ENCODE measurements at regions not wholly inside any gene's neighbourhood (a gene's known extent, or its start where the extent isn't known, plus 50 kb on each side); places are given as distances from the start of the nearest gene placed in this dataset.
"Not testable (repeated sequence)": the region's sequence is repeated elsewhere in the genome, so short reads cannot be mapped to it uniquely, and the experiment has no call there.

- no peaks in the 10 kb centered on the region for H3K4me1 ChIP-seq (ENCODE audit: insufficient read depth)
- 34 to 47% methylated on average over 4 of the region's 4 CpGs for WGBS, 2 experiments (ENCODE audit: low coverage in 1 of 2, low lambda C conversion rate in 2 of 2, missing lambda C conversion rate in 2 of 2)
- in situ Hi-C loops (cut with MboI): no loop called here
Observed at GRCh38 chr3:181932039-181932438, 220.3 kb downstream of the SOX2 start.

DNA sequence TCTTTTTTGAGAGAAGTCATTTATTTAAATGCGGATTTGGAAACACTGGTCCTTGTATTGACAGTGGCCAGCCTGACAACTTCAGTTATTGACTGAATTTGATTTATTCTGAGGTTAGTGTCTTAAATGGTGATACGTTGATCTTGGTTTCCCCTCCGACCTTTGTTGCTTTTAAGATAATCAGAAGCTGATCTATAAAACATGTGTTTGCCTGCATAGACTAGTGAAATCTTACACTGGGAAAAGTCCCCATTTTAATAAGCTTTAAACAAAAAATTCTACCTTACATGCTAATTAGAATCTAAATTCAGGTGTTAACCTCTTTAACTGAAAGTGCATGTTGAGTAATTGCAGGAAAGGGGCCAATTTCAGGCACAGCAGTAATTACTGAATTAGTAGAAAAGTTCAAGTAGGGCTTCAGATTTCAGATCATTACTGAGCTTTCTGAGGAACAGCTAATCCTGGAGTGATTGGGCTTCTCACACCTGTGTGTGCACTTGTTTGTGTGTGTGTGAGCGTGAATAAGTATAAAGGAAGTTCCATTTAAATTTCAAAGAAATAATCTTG lies 221.4 kb downstream of the SOX2 start:
- no peaks in the 10 kb centered on the region for H4K20me1 ChIP-seq (ENCODE audit: insufficient read depth)
- H3K4me3 ChIP-seq: no peak overlapping the region
- no peaks in the 10 kb centered on the region for H3K4me1 ChIP-seq (ENCODE audit: insufficient read depth)
- H3K79me2 ChIP-seq (ENCODE audit: insufficient read depth): no peaks in the 10 kb centered on the region
- H3K9ac ChIP-seq: no peak overlapping the region
- DNase-seq: no peak
- H2AFZ ChIP-seq: no peak overlapping the region
- H3K9me2 ChIP-seq (ENCODE audit: insufficient read depth): no peaks in the 10 kb centered on the region
- WGBS, 2 experiments (ENCODE audit: low coverage in 1 of 2, low lambda C conversion rate in 2 of 2, missing lambda C conversion rate in 2 of 2): 39 to 41% methylated on average over 4 of the region's 4 CpGs
- no peak for TF ChIP-seq EZH2phosphoT487 (IDR thresholded peaks at IDR 0.05; ENCODE audit: insufficient read depth, low read depth)
- TF ChIP-seq EZH2 (IDR thresholded peaks at IDR 0.05; ENCODE audit: insufficient read depth, poor library complexity, severe bottlenecking): no peak
- H3K9me3 ChIP-seq (ENCODE audit: low read depth): no peaks in the 10 kb centered on the region
- H3F3A ChIP-seq (ENCODE audit: insufficient read depth): no peaks in the 10 kb centered on the region
- no peaks in the 10 kb centered on the region for H3K36me3 ChIP-seq (ENCODE audit: low read depth)
- in situ Hi-C loops (cut with MboI): no loop called here
- H3K27me3 ChIP-seq (replicated peaks; ENCODE audit: insufficient read depth): no peaks in the 10 kb centered on the region
- H3K4me2 ChIP-seq (ENCODE audit: unreplicated experiment): no peak overlapping the region
- no peak overlapping the region for H3K27ac ChIP-seq

More at GRCh38 chr3:181932039-181932438, 220.3 kb downstream of the SOX2 start:
- Histone ChIP-seq H3K79me2 (ENCODE audit: insufficient read depth) (no peaks in the 10 kb centered on the region), H3K36me3 (ENCODE audit: low read depth) (no peaks in the 10 kb centered on the region), H3K4me3 (no peak overlapping the region), H3F3A (ENCODE audit: insufficient read depth) (no peaks in the 10 kb centered on the region), H3K4me2 (ENCODE audit: unreplicated experiment) (no peak overlapping the region), H3K27ac (no peak overlapping the region), H4K20me1 (ENCODE audit: insufficient read depth) (no peaks in the 10 kb centered on the region), H3K9ac (no peak overlapping the region), H3K9me3 (ENCODE audit: low read depth) (no peaks in the 10 kb centered on the region), H3K27me3 (replicated peaks; ENCODE audit: insufficient read depth) (no peaks in the 10 kb centered on the region), H2AFZ (no peak overlapping the region), H3K9me2 (ENCODE audit: insufficient read depth) (no peaks in the 10 kb centered on the region)
- TF ChIP-seq EZH2phosphoT487 (IDR thresholded peaks at IDR 0.05; ENCODE audit: insufficient read depth, low read depth): no peak
- TF ChIP-seq EZH2 (IDR thresholded peaks at IDR 0.05; ENCODE audit: insufficient read depth, poor library complexity, severe bottlenecking): no peak
- no peak for DNase-seq

GRCh38 chr3:181935915-181936314 lies 224.2 kb downstream of the SOX2 start:
- Histone ChIP-seq H3F3A (ENCODE audit: insufficient read depth) (no peaks in the 10 kb centered on the region), H3K36me3 (ENCODE audit: low read depth) (no peaks in the 10 kb centered on the region), H3K4me1 (ENCODE audit: insufficient read depth) (no peaks in the 10 kb centered on the region), H3K9me3 (ENCODE audit: low read depth) (no peaks in the 10 kb centered on the region), H3K9ac (no peak overlapping the region), H3K79me2 (ENCODE audit: insufficient read depth) (no peaks in the 10 kb centered on the region), H3K4me3 (no peak overlapping the region), H3K4me2 (ENCODE audit: unreplicated experiment) (no peak overlapping the region), H4K20me1 (ENCODE audit: insufficient read depth) (no peaks in the 10 kb centered on the region), H3K9me2 (ENCODE audit: insufficient read depth) (no peaks in the 10 kb centered on the region), H3K27ac (no peak overlapping the region), H2AFZ (no peak overlapping the region), H3K27me3 (replicated peaks; ENCODE audit: insufficient read depth) (no peaks in the 10 kb centered on the region)
- in situ Hi-C loops (cut with MboI): no loop called here
- TF ChIP-seq EZH2phosphoT487 (IDR thresholded peaks at IDR 0.05; ENCODE audit: insufficient read depth, low read depth) (no peak), EZH2 (IDR thresholded peaks at IDR 0.05; ENCODE audit: insufficient read depth, poor library complexity, severe bottlenecking) (no peak)
- 45 to 55% methylated on average over 2 of the region's 2 CpGs for WGBS, 2 experiments (ENCODE audit: low coverage in 1 of 2, low lambda C conversion rate in 2 of 2, missing lambda C conversion rate in 2 of 2)
- no peak for DNase-seq

- Histone ChIP-seq H3K79me2 (ENCODE audit: insufficient read depth) (no peaks in the 10 kb centered on the region), H3K27me3 (replicated peaks; ENCODE audit: insufficient read depth) (no peaks in the 10 kb centered on the region), H2AFZ (no peak overlapping the region), H3K4me1 (ENCODE audit: insufficient read depth) (no peaks in the 10 kb centered on the region), H4K20me1 (ENCODE audit: insufficient read depth) (no peaks in the 10 kb centered on the region), H3K9me3 (ENCODE audit: low read depth) (no peaks in the 10 kb centered on the region), H3K9ac (no peak overlapping the region), H3K4me3 (no peak overlapping the region), H3K4me2 (ENCODE audit: unreplicated experiment) (no peak overlapping the region), H3K9me2 (ENCODE audit: insufficient read depth) (no peaks in the 10 kb centered on the region), H3F3A (ENCODE audit: insufficient read depth) (no peaks in the 10 kb centered on the region), H3K36me3 (ENCODE audit: low read depth) (no peaks in the 10 kb centered on the region), H3K27ac (no peak overlapping the region)
- in situ Hi-C loops (cut with MboI): no loop called here
- no peak for DNase-seq
- 46 to 52% methylated on average over 6 of the region's 6 CpGs for WGBS, 2 experiments (ENCODE audit: low coverage in 1 of 2, low lambda C conversion rate in 2 of 2, missing lambda C conversion rate in 2 of 2)
- TF ChIP-seq EZH2 (IDR thresholded peaks at IDR 0.05; ENCODE audit: insufficient read depth, poor library complexity, severe bottlenecking): no peak
- no peak for TF ChIP-seq EZH2phosphoT487 (IDR thresholded peaks at IDR 0.05; ENCODE audit: insufficient read depth, low read depth)
Observed at GRCh38 chr3:181936774-181937173, 225.0 kb downstream of the SOX2 start.

DNA sequence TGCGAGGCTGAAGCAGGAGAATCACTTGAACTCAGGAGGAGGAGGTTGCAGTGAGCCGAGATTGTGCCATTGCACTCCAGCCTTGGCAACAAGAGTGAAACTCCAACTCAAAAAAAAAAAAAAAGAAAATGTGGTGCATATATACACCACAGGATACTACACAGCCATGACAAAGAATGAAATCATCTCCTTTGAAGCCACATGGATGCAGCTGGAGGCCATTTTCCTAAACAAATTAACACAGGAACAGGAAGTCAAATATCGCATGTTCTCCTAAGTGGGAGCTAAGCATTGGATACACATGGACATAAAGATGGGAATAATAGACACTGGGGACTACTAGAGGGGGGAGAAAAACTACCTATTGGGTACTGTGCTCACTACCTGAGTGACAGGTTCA lies 226.9 kb downstream of the SOX2 start:
- H3K9me3 ChIP-seq (ENCODE audit: low read depth); H4K20me1 ChIP-seq (ENCODE audit: insufficient read depth); H3K9me2 ChIP-seq (ENCODE audit: insufficient read depth); H3K36me3 ChIP-seq (ENCODE audit: low read depth); H3K9ac ChIP-seq; H3K27ac ChIP-seq; in situ Hi-C loops (cut with MboI); H3K4me1 ChIP-seq (ENCODE audit: insufficient read depth); H3K4me2 ChIP-seq (ENCODE audit: unreplicated experiment); H3K4me3 ChIP-seq; H3K79me2 ChIP-seq (ENCODE audit: insufficient read depth); DNase-seq; H3K27me3 ChIP-seq (replicated peaks; ENCODE audit: insufficient read depth); H3F3A ChIP-seq (ENCODE audit: insufficient read depth); H2AFZ ChIP-seq: not testable (repeated sequence)
- WGBS, 2 experiments (ENCODE audit: low coverage in 1 of 2, low lambda C conversion rate in 2 of 2, missing lambda C conversion rate in 2 of 2): 56 to 66% methylated on average over 3 of the region's 3 CpGs

Measured in GM23248 (cell line).